ENCODE measurements at regions not wholly inside any gene's neighbourhood (a gene's known extent, or its start where the extent isn't known, plus 50 kb on each side); places are given as distances from the start of the nearest gene placed in this dataset.

DNA sequence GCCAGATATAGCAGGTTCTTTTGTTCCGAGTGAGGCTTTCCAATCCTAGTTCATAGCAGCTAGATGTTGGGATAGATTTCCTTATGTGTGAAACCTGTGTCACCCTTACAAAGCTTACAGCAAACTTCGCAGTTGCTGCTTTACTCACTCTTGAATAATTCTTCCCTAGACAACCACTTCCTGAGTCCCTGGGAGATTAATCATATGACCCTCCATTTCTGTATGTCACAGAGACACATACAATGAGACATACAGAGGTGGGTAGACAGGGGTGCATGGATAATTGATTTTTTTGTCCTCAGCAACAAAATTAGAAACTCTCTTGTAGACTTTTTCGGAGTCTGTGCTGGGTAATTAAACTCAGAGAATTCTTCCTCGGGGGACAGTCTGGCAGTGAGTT lies 163.2 kb downstream of the NSUN3 start:
- Histone ChIP-seq H3K9me3 (ENCODE audit: control insufficient read depth, low read depth, low read length) (no peaks in the 10 kb centered on the region), H3K27me3 (ENCODE audit: control insufficient read depth, insufficient read depth, low read length) (no peaks in the 10 kb centered on the region), H3K27ac (ENCODE audit: low read length) (no peak overlapping the region), H3K4me3 (ENCODE audit: low read length) (no peak overlapping the region), H3K36me3 (ENCODE audit: control insufficient read depth, low read depth, low read length) (no peaks in the 10 kb centered on the region), H3K4me1 (ENCODE audit: control insufficient read depth, low read depth, low read length) (peaks cover 4% of the 10 kb centered on the region), H3K9ac (ENCODE audit: low read length) (no peak overlapping the region)

DNA sequence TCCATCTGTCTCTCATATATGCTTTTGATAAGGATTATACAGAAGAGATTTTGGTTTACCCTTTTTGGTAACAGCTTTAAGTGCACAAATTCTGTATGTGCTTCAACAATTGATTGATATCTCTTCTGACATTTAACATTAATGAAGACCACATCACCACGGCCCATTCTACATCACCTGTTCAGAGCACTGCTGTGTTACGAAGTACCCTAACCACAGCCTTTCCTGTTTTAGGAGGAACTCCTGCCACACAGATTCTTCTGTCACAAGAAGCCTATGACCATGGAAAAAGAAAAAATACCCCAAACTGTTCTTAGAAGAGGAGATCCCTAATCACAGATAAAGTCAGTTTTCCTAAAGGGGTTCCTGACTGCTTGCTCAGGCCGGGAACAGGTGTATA lies 170.1 kb downstream of the NSUN3 start:
- H3K4me1 ChIP-seq (ENCODE audit: control insufficient read depth, low read depth, low read length): no peaks in the 10 kb centered on the region
- H3K36me3 ChIP-seq (ENCODE audit: control insufficient read depth, low read depth, low read length): no peaks in the 10 kb centered on the region
- no peak overlapping the region for H3K27ac ChIP-seq (ENCODE audit: low read length)
- no peak overlapping the region for H3K9ac ChIP-seq (ENCODE audit: low read length)
- no peak overlapping the region for H3K4me3 ChIP-seq (ENCODE audit: low read length)
- H3K9me3 ChIP-seq (ENCODE audit: control insufficient read depth, low read depth, low read length): no peaks in the 10 kb centered on the region
- no peaks in the 10 kb centered on the region for H3K27me3 ChIP-seq (ENCODE audit: control insufficient read depth, insufficient read depth, low read length)

DNA sequence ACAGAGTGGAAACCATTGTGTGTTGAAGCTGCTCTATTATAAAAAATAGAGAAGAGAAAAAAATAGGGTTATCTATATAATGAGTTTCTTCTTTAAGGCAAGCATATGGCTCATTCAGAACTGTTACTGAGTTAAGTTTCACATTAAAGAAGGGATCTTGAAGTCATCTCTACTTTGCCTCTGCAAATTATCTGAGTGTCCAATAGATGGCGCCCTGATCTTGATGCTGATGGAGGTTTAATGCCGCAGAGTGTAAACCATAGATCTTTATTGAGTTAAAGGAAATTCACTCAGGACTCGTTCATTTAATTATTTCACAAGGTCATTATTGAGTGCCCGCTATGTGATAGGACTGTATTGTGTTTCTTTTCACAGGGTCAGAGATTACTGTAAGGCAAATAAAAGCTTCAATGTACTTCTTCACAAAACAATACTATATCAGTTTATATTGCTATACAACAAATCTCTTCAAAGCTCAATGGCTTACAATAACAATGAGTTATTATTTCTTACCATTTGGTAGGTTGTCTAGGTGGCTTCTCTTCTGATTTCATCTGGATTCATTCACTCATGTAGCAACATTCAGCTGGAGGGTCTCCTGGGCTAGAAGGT lies 171.4 kb downstream of the NSUN3 start:
- Histone ChIP-seq H3K4me3 (ENCODE audit: low read length) (no peak overlapping the region), H3K27me3 (ENCODE audit: control insufficient read depth, insufficient read depth, low read length) (no peaks in the 10 kb centered on the region), H3K27ac (ENCODE audit: low read length) (no peak overlapping the region), H3K36me3 (ENCODE audit: control insufficient read depth, low read depth, low read length) (no peaks in the 10 kb centered on the region), H3K4me1 (ENCODE audit: control insufficient read depth, low read depth, low read length) (no peaks in the 10 kb centered on the region), H3K9me3 (ENCODE audit: control insufficient read depth, low read depth, low read length) (no peaks in the 10 kb centered on the region), H3K9ac (ENCODE audit: low read length) (no peak overlapping the region)

DNA sequence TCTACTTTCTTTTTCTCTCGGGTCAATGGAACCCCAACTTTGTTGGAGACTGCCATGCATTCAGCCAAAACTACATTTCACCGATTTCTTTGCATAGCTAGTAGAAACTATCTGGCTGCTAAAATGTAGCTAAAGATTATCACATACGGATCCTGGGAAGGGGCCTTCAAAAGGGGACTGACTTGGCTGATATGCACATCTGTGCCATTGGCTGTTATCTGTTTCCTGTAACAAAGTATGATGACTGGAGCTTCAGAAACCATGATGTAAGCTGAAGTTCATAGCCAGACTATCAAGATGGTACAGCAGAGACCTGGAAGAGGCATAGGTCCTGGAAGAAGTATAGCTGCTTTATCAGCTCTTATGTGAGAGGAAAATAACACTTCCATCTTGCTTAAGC lies 179.1 kb downstream of the NSUN3 start:
- H3K27me3 ChIP-seq (ENCODE audit: control insufficient read depth, insufficient read depth, low read length): no peaks in the 10 kb centered on the region
- H3K9me3 ChIP-seq (ENCODE audit: control insufficient read depth, low read depth, low read length): no peaks in the 10 kb centered on the region
- no peak overlapping the region for H3K4me3 ChIP-seq (ENCODE audit: low read length)
- H3K4me1 ChIP-seq (ENCODE audit: control insufficient read depth, low read depth, low read length): peaks cover 5% of the 10 kb centered on the region
- no peak overlapping the region for H3K27ac ChIP-seq (ENCODE audit: low read length)
- H3K9ac ChIP-seq (ENCODE audit: low read length): no peak overlapping the region
- H3K36me3 ChIP-seq (ENCODE audit: control insufficient read depth, low read depth, low read length): no peaks in the 10 kb centered on the region

DNA sequence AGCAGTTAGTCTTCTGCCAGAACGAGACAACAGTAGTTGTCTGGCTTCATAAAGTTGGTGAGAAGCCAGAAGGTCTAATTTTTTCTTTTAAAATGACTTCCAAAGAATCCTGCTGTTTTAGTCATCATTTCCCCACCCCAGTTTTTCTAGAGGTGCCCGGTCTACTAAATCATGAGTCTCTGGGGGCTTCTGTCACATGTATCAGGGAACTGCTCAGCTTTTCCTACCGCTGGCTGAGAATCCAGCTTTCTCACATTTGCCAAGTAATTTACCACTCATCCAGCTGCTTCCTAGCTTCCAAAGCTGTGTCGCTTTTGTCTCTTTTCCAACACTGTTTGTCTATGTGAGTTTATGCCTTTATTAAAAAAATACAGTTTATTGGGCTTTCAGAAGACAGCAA lies 183.3 kb downstream of the NSUN3 start:
- H3K4me3 ChIP-seq (ENCODE audit: low read length): no peak overlapping the region
- H3K9ac ChIP-seq (ENCODE audit: low read length): no peak overlapping the region
- H3K27me3 ChIP-seq (ENCODE audit: control insufficient read depth, insufficient read depth, low read length): no peaks in the 10 kb centered on the region
- no peaks in the 10 kb centered on the region for H3K36me3 ChIP-seq (ENCODE audit: control insufficient read depth, low read depth, low read length)
- peaks cover 14% of the 10 kb centered on the region for H3K4me1 ChIP-seq (ENCODE audit: control insufficient read depth, low read depth, low read length)
- no peak overlapping the region for H3K27ac ChIP-seq (ENCODE audit: low read length)
- no peaks in the 10 kb centered on the region for H3K9me3 ChIP-seq (ENCODE audit: control insufficient read depth, low read depth, low read length)

DNA sequence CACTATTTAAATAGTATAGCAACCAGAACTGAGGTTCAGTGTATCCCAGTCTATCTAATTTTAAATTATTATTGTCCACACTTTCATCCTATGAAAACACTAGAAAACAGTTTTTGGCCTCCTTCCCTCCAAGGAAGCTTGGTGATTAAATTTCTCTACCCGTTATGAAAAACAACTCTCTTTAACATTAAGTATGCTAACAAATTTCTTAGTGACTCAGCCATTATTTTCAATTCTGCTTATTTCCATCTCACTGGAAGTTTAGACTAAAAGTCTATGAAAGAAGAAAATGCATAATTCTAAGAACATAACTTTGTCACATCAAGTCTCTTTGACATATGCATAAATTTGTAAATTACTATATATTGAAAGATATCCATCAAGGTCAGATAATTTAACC lies 185.2 kb downstream of the NSUN3 start:
- no peak overlapping the region for H3K9ac ChIP-seq (ENCODE audit: low read length)
- H3K27ac ChIP-seq (ENCODE audit: low read length): no peak overlapping the region
- no peak overlapping the region for H3K4me3 ChIP-seq (ENCODE audit: low read length)
- H3K9me3 ChIP-seq (ENCODE audit: control insufficient read depth, low read depth, low read length): no peaks in the 10 kb centered on the region
- no peaks in the 10 kb centered on the region for H3K36me3 ChIP-seq (ENCODE audit: control insufficient read depth, low read depth, low read length)
- H3K27me3 ChIP-seq (ENCODE audit: control insufficient read depth, insufficient read depth, low read length): no peaks in the 10 kb centered on the region
- peaks cover 14% of the 10 kb centered on the region for H3K4me1 ChIP-seq (ENCODE audit: control insufficient read depth, low read depth, low read length)

DNA sequence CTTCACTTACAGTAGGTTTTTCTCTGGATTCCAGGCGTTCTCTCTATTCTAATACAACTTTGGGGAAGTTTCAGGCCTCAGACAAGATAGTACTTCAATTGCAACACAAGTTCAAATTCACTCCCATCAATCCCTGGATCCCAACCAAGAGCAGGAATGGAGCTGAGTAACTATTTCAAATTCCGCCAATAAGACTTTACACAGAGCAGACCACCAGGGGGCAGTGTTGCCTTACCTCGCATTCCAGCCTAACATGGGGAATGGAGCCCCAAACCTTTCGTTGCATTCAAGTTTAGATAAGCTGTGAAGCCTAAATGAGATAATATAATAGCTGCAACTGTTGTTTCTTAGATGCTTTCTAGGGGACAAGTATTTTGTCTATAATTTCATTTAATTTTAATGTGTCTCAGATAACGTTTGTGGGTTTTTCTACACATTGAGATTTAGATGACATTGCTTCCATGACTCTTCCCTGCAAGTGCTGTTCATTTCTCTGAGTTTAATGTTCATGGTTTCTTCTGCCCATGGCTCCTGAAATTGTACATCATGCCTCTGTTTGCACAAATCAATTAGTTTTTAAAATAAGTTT lies 186.7 kb downstream of the NSUN3 start:
- Histone ChIP-seq H3K27ac (ENCODE audit: low read length) (no peak overlapping the region), H3K9ac (ENCODE audit: low read length) (no peak overlapping the region), H3K4me1 (ENCODE audit: control insufficient read depth, low read depth, low read length) (peaks cover 14% of the 10 kb centered on the region), H3K4me3 (ENCODE audit: low read length) (no peak overlapping the region), H3K27me3 (ENCODE audit: control insufficient read depth, insufficient read depth, low read length) (no peaks in the 10 kb centered on the region), H3K36me3 (ENCODE audit: control insufficient read depth, low read depth, low read length) (no peaks in the 10 kb centered on the region), H3K9me3 (ENCODE audit: control insufficient read depth, low read depth, low read length) (no peaks in the 10 kb centered on the region)

DNA sequence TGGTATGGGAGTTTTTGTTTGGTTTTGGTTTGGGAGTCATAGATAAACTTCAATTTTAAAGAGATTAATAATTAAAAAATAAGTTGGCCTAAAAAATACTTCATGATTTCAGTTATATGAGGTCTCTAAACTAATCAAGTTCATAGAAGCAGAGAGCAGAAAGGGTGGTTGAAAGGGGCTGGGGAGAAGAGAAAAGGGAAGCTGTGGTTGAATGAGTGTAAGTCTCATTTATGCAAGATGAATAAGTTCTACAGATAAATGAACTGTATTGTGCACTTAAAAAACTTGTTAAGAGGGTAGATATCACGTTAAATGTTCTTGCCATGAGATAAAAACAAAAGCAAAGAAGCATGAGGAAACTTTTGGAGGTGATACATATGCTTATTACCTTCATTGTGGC lies 188.7 kb downstream of the NSUN3 start:
- H3K27ac ChIP-seq (ENCODE audit: low read length): no peak overlapping the region

DNA sequence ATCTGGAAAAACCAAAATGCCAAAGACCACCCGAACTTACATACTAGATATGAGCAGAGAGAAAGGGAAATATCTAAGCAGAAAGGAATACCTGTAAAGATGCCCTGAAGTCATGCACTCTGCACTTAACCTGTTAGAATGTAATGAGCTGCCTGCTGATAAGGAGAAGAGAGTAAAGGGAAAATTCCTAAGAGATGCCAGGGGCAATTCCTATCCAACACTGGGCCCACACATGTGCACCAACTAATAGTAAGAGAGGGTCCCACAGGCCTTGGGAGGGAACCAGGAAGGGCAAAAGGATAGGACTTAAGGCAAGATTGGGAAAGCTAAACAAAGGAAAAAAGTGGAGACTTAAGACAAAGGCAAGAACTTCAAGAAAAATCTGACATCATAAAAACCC lies 189.5 kb downstream of the NSUN3 start:
- peaks cover 13% of the 10 kb centered on the region for H3K4me1 ChIP-seq (ENCODE audit: control insufficient read depth, low read depth, low read length)
- H3K27me3 ChIP-seq (ENCODE audit: control insufficient read depth, insufficient read depth, low read length): no peaks in the 10 kb centered on the region
- no peaks in the 10 kb centered on the region for H3K9me3 ChIP-seq (ENCODE audit: control insufficient read depth, low read depth, low read length)
- no peak overlapping the region for H3K9ac ChIP-seq (ENCODE audit: low read length)
- H3K4me3 ChIP-seq (ENCODE audit: low read length): no peak overlapping the region
- H3K27ac ChIP-seq (ENCODE audit: low read length): no peak overlapping the region
- H3K36me3 ChIP-seq (ENCODE audit: control insufficient read depth, low read depth, low read length): no peaks in the 10 kb centered on the region

More for the DNA sequence above, 188.7 kb downstream of the NSUN3 start:
- no peak overlapping the region for H3K9ac ChIP-seq (ENCODE audit: low read length)
- no peak overlapping the region for H3K4me3 ChIP-seq (ENCODE audit: low read length)
- no peaks in the 10 kb centered on the region for H3K9me3 ChIP-seq (ENCODE audit: control insufficient read depth, low read depth, low read length)
- peaks cover 9% of the 10 kb centered on the region for H3K4me1 ChIP-seq (ENCODE audit: control insufficient read depth, low read depth, low read length)
- no peaks in the 10 kb centered on the region for H3K36me3 ChIP-seq (ENCODE audit: control insufficient read depth, low read depth, low read length)
- H3K27me3 ChIP-seq (ENCODE audit: control insufficient read depth, insufficient read depth, low read length): no peaks in the 10 kb centered on the region

DNA sequence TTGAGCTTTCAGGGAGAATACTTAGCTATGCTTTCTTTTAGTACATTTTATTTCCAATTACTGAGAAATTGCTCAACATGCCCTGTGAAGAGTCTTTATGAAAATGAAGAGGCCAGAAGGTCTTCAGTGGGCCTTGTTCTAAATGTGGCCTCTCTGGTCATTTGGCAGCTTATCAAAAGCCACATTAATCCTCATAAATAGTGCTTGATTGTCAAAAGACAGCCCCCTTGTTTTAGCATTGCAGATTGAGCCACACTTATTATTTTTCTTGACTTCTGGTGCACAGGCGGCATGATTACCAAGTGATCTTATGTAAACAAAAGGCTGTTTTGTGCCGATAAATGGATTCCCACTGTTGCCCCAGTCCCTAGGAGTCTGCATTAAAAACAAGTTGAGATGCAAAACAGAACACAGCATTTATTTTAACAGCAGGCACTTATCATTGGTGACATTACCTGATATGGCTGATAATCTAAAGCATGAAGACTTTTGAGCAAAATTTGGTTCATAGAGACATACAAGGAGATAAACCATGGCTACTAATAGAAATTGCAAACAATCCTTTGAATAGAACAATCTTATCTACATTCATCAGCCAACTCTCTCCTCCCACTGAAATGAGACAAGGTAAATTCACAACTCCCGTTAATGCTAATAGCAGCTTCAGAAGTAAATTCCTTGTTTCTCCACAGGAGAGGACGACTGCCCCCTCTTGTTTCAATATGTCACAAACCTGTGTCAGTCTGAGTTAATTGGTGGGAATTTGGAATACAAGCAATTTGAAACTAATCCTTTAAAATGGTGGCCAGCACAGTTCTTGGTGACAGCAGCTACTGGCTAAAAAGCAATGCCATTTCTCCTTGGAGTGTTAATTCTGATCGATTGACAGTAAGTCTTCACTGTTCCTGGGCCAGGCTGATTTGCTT lies 194.3 kb downstream of the NSUN3 start:
- Histone ChIP-seq H3K9me3 (ENCODE audit: control insufficient read depth, low read depth, low read length) (no peaks in the 10 kb centered on the region), H3K36me3 (ENCODE audit: control insufficient read depth, low read depth, low read length) (no peaks in the 10 kb centered on the region), H3K9ac (ENCODE audit: low read length) (no peak overlapping the region), H3K27ac (ENCODE audit: low read length) (no peak overlapping the region), H3K27me3 (ENCODE audit: control insufficient read depth, insufficient read depth, low read length) (no peaks in the 10 kb centered on the region), H3K4me3 (ENCODE audit: low read length) (no peak overlapping the region), H3K4me1 (ENCODE audit: control insufficient read depth, low read depth, low read length) (peaks cover 6% of the 10 kb centered on the region)

DNA sequence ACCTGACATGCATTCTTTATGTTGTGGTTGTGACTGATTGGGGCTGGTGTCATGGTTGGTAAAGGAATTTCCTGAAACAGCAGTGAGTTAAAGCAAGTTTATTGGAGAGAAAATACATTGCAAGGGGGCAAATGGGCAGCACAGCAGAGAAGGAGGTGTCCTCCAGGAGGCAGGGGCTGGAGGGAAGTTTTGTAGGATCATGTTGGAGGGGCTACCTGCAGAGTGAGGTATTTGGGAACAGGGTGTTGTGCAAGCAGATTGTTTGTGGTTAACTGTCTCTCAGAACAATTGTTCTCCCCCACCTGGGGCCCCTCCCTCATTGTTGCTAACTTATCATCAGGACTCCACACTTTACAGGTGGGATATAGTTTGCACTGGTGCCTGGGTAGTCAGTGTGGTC lies 196.0 kb downstream of the NSUN3 start:
- no peaks in the 10 kb centered on the region for H3K9me3 ChIP-seq (ENCODE audit: control insufficient read depth, low read depth, low read length)
- H3K27me3 ChIP-seq (ENCODE audit: control insufficient read depth, insufficient read depth, low read length): no peaks in the 10 kb centered on the region
- no peak overlapping the region for H3K9ac ChIP-seq (ENCODE audit: low read length)
- H3K27ac ChIP-seq (ENCODE audit: low read length): no peak overlapping the region
- H3K4me3 ChIP-seq (ENCODE audit: low read length): no peak overlapping the region
- no peaks in the 10 kb centered on the region for H3K36me3 ChIP-seq (ENCODE audit: control insufficient read depth, low read depth, low read length)
- H3K4me1 ChIP-seq (ENCODE audit: control insufficient read depth, low read depth, low read length): peaks cover 6% of the 10 kb centered on the region

Data from iPS-18a (cell line).